ENCODE measurements at regions not wholly inside any gene's neighbourhood (a gene's known extent, or its start where the extent isn't known, plus 50 kb on each side); places are given as distances from the start of the nearest gene placed in this dataset.
A peak's percentile ranks its signal among the peaks of the same experiment; 100 is the strongest.
"Not testable (repeated sequence)": the region's sequence is repeated elsewhere in the genome, so short reads cannot be mapped to it uniquely, and the experiment has no call there.

GRCh38 chr12:47367912-47368537 lies 288.3 kb upstream of the AMIGO2 start:
- DNase-seq: no peak

GRCh38 chr12:47366579-47366978 lies 286.8 kb upstream of the AMIGO2 start:
- DNase-seq: no peak

GRCh38 chr12:47366157-47366556 lies 286.4 kb upstream of the AMIGO2 start:
- no peak for DNase-seq

GRCh38 chr12:47365443-47366076 lies 285.8 kb upstream of the AMIGO2 start:
- not testable (repeated sequence) for DNase-seq

DNA sequence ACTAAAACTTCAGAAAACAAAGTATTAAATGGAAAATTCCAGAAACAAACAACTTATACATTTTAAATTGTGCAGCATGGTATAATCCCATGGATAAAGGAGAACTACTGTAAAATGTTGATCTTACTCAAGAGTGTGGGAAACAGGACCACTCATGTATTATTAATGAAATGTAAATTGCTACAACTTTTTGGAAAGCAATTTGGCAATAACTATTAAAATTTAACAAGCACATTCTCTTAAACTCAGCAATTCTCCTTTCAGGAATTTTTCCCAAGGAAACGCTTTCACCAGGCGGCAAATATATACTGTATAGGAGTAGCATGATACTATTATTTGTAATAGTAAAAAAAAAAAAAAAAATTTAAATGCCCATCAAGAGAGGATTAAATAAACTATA lies 284.5 kb upstream of the AMIGO2 start:
- DNase-seq: no peak

DNA sequence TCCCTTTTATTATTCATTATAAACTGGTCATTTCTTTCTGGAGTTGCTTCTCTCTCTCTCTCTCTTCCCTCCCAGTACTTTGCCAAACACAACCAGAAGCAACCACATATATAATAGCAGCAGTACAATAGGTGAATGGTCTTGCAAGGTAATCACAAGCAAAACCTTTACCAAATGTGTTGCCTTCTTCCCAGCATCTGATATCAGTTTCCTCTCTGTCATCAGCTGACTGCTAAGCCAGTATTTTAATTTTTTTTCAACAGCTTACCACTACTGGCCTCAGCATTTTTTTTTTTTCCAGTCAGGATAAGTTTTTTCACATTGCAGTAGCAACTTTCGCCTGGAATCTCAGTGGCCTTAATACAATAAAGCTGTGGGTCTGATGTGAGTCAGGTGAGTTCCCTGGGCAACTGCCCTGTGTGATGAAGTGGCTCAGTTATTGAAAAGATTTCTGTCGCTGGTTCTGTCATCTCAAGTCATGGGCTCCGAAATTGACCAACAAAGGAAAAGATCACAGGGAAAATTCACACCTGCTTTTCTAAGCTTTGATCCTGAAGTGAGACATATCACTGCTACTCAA lies 282.5 kb upstream of the AMIGO2 start:
- DNase-seq: no peak

DNA sequence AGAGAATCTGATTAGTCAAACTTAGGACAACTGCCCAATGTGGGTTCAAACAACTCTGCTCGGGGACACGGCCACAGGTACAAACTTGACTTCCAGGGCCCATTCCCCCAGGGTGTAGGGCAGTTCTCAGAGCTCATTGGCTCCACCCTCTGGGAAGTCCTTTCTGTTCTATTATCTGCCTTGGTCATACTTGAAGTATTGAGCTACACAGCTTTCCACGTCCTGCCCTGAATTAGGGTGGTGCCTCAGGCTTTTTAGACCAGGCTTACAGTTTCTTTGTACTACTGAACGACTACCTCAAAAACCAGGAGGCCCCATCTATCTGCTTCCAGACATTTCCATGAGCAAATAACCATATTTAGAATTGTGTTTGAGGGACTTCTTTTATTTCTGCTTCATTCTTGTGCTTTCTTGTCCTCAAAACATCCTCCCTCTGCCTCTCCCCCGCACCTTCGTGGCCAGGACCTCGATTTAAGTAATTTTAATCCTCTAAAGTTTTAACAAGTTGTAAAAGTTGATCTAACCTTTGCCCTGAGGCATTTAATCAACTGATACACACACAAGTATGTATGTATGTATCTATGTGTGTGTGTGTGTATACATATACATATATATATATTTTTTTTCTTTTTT lies 281.7 kb upstream of the AMIGO2 start:
- peak in 4 of 6 experiments; percentile 29 to 59 (median 32) for DNase-seq

GRCh38 chr12:47360771-47361388 lies 281.1 kb upstream of the AMIGO2 start:
- peak; percentile 21 to 77 (median 59) for DNase-seq

- DNase-seq: no peak
Measured at GRCh38 chr12:47360093-47360480, 280.3 kb upstream of the AMIGO2 start.

GRCh38 chr12:47359310-47360092 lies 279.7 kb upstream of the AMIGO2 start:
- DNase-seq: no peak

- not testable (repeated sequence) for DNase-seq
Measured at GRCh38 chr12:47357006-47357405, 277.2 kb upstream of the AMIGO2 start.

DNA sequence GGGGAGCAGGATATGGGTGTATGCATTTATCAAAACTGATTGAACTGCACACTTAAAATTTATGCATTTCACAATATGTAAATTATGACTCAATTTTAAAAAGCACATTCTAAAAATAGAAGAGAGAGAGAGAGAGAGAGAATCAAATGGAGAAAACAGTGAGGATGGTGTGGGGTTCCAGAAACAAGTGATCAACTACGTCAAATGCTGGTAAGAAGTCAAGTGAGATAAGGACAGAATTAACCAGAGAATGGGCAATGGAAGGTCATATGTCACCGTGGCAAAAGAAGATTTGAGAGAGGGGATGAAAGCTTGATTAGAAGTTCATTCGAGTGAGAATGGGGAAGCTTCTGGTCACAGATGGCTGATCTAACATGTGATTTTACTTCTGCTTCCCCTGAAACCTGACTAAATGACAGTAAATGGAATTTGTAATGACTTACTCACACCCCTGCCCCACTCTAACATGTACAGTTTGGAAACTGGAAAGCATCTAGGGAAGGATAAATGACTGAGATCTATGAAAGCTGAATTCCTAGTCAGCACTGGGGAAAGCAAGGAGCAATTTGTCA lies 276.5 kb upstream of the AMIGO2 start:
- no peak for DNase-seq

- DNase-seq: no peak
Measured at GRCh38 chr12:47353508-47353907, 273.7 kb upstream of the AMIGO2 start.

GRCh38 chr12:47352067-47352466 lies 272.3 kb upstream of the AMIGO2 start:
- no peak for DNase-seq

GRCh38 chr12:47351526-47351925 lies 271.8 kb upstream of the AMIGO2 start:
- DNase-seq: no peak

DNA sequence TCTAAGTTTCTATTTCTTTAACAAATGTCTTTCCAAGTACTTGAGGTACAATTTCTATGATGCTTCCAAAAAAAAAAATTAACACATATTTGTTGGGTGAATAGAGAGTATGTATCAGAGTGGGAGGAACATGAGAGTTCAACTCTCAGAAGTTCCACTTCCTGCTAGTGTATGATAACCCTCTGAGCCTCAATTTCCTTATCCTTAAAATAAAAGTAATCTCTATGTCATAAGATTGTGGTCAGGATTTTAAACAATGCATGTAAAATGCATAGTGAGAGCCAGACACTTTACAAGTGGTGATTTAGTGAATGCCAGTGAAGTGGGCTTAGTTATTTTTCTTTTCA lies 270.3 kb upstream of the AMIGO2 start:
- DNase-seq: peak in 2 of 6 experiments; percentile 10 to 16

DNA sequence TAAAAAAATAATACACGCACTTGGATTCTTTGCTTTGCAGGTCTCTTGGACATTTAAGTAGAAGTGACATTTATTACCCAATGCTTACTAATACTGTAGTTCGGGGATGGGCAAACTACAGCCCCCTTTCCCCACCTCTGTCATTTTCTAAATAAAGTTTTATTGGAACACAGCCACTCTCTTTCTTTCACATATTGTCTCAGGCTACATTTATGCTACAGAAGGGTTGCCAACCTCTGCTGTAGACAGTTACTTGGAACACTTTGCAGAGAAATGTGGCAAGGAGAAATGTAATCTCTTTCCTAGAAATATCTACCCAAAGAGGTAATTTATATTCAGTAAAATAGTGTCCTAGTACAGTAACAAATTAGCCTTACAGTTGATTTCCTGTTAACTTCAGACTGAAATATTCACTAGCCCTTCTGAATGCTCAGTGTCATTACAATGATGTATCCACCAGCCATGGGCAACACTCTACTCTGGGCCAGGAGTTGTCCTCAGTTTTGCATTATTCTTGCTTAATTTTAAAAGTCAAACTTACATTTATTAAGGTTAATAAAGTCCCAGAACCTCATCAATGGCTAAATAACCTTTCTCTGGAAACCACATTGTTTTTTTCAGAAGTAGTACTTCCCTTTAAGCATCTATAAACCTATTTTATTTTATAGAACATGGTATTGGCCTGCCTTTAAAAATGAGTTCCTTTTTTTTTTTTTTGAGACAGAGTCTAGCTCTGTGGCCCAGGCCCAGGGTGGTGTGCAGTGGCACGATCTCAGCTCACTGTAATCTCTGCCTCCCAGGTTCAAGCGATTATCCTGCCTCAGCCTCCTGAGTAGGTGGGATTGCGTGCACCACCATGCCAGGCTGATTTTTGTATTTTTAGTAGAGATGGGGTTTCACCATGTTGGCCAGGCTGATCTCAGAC lies 269.6 kb upstream of the AMIGO2 start:
- DNase-seq: no peak

GRCh38 chr12:47348206-47348605 lies 268.4 kb upstream of the AMIGO2 start:
- no peak for DNase-seq

GRCh38 chr12:47346251-47347019 lies 266.7 kb upstream of the AMIGO2 start:
- no peak for DNase-seq
